Brain pericyte (primary cell): ENCODE measurements at regions not wholly inside any gene's neighbourhood (a gene's known extent, or its start where the extent isn't known, plus 50 kb on each side); places are given as distances from the start of the nearest gene placed in this dataset.
"Not testable (repeated sequence)": the region's sequence is repeated elsewhere in the genome, so short reads cannot be mapped to it uniquely, and the experiment has no call there.

Experiments used
- DNase-seq: peaks from one replicate; pipeline ENCODE4 v3.0.0-alpha.2; 2012; ENCODE audit warnings: low read depth, low spot score

DNA sequence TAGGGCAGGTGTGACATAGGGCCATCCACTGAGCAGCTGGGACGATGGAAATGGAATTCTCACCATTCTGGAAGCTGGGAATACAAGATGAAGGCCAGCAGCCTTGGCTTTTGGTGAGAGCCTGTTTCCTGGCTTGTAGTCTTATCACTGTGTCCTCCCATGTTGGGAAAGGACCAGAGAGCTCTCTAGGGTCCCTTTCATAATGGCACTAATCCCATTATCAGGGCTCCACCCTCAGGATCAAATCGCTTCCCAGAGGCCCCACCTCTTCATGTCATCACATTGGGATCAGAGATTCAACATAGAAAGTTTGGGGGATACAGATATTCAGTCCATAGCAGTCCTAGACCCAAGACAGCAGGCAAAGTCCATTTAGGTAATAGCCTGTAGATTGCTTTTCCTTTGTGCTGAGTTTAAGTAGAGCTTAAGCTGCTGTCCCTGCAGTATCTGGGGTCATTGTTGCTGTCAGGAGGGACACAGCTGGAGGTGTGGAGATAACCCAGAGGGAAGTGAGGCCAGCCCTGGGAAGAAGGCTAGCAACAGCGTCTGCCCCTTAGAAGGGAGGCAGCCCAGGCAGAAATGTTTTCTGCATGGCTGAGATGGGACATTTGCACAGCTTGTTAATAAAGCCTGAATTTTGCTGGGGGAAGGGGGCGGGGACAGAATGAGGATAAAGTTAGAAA, 136.5 kb upstream of the GPR12 start:
- DNase-seq: no peak

DNA sequence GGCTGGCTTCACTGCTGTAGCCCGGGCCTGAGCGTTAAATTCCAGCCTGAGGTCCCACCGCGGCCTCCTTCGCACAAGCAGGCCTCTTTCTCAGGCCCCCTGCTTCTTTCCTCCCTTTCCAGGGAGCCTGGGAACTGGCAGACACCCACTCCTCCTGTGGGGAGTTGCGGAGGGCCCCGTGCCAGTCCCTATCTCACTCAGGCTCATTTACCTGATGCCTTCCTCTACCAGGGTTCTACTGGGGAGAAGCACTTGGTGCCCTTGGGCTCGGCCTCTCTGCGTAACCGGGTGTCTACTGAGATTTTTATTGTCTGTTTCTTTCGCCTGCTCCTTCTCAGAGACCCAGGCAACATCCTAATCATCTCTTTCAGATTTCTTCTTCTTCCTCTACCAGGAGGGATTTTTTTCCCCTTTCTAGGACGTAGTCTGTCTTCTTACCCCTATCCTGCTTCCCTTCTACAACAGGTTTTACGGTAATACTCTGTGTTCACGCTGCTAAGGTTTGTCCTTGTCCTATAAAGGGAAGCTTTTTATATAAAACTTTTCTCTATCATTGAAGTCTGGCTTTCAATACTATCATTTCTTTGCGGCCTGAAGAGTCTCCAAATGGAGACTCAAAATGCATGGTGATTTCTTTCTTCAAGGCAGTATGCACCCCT, 135.4 kb upstream of the GPR12 start:
- no peak for DNase-seq

DNA sequence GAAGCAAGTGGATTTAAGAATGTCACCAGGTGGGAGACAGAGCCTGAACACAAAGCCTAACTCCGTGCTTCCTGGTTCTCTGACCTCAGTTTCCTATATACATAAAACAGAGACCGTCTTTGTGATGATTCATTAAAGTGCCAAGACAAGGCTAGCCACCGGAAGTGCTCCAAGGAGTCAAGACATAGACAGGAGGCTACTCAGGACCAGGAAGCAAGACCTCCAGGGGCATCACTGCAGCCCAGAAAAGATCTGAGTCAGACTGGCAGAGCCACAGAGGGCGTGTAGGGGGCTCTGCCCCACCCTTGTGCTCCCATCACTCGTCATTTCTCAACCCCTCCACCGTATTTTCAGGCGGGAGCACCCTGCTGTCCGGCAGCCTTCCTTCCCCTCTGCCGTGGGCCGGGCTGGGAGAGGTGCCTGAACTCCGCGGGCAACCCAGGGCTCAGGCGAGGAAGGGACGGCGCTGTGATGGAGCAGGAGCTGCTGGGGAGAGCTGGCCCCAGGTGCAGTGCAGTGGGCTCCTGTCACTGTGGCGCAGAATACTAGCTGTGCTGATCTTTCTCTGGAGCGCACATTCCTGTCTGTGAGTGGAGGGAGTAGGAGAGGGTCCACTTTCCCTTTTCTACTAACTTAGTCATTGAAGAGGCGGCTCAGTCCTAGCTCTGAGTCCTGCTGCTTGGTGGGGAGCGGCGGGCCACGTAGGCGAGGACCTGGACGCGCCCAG, 134.7 kb upstream of the GPR12 start:
- no peak for DNase-seq

DNA sequence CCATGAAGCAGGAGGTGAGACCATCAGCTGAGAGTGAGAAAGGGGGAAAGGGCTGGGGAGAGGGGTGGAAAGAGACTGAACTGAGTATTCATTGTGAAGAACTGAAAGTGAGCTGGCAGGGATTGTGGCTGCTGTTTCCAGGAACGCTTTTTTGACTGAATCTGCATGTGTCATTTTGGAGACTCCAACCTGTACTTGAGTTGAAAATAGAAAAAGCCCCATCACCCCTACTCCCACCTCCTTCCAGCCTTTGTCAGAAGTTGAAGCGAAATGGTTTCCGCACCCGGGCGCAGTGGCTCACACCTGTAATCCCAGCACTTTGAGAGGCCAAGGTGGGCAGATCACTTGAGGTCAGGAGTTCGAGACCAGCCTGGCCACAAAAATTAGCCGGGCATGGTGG, 128.0 kb upstream of the GPR12 start:
- DNase-seq: no peak

DNA sequence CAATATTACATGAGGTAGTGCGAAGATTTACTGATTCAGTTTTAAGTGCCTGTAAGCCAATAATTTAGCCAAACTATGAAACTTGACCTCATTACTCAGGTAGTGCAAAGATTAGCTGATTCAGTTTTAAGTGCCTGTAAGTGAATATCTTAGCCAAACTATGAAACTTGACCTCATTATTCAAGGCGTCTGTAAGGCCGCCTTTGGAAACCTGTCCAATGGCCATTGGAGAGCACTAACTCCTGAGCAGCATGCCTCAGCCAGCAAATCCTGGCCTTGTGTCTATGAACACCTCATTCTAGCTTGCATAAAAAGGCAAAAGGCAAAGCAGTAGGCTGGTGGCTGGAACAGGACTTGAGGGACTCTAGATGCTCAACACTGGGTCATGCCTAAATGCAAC, 127.0 kb upstream of the GPR12 start:
- no peak for DNase-seq

DNA sequence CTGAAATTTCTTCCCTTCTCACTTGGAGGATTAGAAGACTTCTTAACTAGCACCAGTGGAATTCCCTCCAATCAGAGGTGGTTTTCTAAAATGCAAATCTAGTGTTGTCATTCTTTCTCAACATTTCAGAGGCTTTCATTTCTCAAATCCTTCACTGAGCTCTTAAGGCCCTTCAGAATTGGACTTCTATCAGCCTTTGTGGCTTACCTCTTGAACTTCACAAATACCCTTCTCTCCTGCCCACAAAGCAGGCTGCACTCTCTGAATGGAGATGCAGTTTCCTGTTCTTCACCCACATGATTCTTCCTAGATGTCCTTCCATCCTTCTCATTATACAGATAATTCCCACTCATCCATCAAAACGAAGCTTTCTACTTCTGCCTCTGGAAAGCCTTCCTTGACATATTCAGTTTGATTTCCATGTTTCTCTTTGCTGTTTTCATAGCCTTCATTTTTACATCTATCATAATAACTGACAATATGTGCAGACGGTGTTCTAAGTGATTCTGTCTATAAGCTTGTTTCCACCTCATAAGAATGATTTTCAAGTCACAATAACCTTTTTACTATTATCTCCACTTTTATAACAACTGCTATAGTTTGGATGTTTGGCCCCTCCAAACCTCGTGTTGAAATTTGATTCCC, 123.1 kb upstream of the GPR12 start:
- DNase-seq: no peak

DNA sequence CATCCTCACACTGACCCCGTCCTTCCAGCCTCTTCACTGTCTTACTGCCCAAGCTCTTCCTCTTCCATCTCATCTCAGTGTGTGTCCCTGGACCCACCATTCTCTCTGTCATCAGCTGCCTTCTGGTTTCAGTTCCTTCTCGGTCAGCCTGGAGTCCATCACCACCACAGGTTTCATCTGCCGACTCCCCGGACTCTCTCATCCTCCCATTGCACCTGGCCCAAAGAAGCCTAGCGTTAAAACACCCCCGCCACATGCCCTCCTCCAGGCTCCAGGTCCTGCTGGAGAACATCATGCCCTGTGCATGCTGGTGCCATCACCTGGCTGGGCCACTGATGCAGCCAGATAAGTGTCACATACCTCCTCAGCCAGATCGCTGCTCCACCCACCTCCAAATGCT, 122.1 kb upstream of the GPR12 start:
- DNase-seq: no peak

DNA sequence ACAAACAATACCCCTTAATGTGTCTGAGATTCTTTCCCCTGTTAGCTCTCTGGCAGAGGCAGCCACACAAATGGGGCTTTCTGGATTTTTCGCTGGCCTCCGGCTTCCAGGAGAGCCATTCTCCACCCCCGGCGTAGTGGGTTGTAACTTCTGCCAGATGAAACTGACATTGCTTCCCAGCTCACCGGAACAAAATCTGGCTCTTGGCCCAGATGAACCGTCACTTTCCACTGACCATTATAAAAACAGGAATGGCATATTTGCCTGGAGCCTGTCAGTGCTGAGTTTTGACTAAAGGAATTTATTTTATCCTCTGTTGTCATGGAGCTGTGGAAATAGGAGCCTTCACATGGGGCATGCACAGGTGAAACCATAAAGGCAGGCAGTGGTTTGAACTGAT, 120.6 kb upstream of the GPR12 start:
- no peak for DNase-seq

DNA sequence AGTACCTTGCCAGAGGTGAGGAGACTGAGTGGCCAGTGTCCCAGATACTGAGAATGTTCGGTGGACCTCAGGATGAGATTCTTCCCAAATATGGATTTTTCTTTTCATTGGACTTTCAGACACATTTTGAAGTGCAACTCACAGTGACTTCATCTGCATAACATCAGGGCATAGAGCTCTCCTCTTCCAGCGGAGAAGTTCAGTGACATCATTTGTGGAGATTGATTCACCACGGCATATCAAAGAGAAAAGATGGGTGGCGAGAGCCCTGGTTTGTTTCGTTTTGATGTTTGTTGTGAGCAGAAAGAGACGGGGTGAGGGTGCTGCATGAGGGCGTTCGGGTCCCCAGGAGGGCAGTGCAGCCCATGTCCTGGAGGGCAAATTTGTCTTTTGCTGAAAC, 120.1 kb upstream of the GPR12 start:
- no peak for DNase-seq

DNA sequence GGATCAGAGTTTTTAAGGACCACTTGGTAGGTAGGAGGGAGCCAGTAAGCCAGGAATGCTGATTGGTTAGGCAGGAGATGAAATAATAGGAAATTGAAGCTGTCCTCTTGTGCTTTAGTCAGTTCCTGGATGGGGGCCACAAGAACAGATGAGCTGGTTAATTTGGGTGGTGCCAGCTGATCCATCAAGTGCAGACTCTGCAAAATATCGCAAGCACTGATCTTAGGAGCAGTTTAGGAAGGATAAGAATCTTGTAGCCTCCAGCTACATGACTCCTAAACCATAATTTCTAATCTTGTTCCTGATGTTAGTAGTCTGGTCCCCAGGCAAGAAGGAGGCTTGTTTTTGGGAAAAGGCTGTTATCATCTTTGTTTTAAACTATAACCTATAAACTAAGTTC, 117.9 kb upstream of the GPR12 start:
- DNase-seq: no peak

DNA sequence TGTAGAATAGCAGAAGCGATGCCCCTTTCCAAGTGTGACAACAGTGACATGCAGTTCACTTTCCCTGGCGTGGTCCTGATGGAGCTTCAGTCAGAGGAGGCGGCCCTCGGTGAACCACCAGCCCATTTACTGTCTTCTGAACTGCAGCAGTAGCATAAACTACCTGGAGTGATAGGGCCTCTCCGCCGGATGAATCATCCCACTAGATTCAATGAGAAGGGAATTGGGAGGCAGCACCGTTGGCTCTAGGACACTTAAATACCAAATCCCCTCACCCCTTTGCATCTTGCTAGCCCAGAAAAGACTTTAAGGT, 112.8 kb upstream of the GPR12 start:
- no peak for DNase-seq

DNA sequence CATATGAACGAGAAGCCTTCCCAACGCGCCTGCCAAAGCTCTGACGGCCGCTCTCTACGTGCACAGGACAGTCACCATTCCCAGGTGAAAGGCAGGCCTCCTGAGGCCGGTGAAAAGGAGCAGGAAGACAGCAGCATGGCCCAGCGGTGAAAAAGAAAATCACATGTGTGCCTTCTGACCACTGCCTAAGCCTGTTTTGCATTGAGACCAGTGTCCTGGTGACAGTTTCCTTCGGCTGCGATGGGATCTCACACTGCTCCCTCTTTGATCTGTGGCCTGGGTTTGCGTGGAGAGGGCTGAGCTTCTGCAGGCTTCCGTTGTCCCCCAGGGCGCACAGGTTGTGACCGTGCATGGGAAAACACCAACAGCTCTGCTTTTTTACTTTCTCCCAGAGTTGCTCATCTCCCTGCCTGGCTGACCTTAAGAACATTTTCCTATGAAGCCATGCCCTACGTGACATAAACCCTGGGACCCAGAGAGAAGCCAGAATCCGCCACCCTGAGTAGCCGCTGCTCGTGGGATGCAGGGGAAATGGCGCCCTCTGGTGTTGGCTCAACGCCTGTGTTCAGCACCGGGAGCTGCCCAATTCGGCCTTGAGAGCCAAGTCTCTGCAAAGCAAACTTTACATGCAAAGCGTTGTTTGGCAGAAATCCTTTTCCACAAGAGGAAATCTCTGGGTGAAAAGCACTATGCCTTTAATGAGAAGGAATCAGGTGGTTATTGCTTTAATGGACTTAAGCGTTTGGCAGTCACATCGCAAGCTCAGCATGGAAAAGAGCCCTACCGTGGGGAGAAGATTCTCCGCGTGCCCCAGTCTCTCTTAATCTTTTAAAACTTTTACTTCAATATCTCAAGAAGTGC, 112.2 kb upstream of the GPR12 start:
- DNase-seq: no peak

DNA sequence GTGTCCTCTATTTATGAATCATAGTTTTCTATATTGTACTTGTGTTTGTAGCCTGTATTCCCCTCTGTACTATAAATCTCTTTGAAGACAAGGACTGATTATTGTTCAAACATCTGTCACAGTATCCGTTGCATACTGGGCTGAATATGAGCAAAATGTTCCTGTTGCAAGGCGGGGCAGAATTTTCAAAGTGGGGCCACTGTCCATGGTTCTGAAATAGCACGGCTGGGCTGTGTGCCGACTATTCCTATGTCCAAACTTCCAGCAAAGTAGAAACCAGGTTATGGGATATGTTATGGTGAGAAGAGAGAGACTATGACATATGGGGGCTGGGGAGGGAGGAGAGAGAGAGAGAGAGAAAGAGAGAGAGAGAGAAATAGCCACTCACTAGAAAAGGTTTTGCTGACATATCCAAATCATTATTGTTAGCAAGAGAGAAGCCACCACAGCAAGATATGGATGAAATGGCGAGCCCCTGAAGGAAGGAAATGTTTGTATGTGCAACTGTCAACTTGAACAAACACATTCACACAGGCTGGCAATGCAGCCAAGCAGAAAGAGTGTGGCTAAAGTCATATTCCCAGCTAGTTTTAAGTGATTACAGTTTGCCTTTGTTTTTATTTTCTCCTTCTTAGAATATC, 107.0 kb upstream of the GPR12 start:
- no peak for DNase-seq

DNA sequence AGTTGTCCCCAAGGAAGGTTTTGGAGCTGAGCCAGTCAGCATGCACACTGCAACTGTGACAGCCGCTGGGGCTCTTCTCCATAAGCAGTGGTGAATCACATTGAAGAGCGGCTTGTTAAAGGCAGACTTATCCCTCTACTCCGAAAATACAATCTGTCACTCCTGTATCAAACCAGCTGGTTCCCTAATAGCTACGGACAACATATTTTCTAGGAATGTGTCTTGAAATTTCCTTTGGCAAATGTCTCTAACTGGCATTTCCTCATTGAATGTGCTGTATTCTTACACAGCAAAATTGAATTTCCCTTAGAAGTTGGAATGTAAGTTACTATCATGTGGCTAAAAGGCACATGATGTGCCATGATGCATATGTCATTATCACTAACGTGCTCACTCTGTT, 104.0 kb upstream of the GPR12 start:
- DNase-seq: no peak

DNA sequence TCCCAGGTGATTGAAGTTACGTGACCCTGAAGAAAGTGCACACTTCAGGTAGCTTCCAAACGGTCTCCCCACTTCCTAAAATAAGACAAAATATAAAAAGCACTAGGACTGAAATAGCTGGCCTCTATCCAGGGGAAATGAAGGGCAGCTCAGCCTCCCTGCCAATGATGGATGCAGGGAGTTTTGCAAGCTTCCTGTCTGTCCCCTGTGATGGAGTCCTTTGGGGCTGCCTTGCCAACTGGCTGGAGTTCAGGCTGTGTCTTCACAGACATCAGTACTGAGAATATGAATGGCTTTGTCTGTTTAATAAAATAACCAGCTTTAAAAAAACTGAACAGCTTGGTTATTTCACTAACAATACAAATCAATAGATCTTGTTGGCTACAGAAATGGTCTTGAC, 101.4 kb upstream of the GPR12 start:
- no peak for DNase-seq

DNA sequence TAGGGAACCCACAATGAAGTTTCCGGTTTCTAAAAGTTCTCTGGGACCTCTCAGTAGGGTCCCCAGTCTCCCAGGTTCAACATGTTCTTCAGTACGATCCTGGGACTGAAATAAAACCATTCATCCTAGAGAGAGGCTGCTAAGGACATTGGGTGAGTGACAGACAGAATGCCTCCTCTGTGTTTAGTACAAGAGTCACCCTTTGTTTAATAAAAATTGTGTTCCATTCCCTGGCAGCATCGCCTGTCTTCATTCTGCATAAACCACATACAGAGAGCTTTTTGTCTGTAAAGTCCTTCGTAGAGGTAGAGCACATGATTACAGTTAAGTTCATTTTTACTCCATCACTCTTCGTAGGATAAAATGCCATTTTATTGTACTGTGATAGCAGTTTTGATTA, 95.3 kb upstream of the GPR12 start:
- no peak for DNase-seq

DNA sequence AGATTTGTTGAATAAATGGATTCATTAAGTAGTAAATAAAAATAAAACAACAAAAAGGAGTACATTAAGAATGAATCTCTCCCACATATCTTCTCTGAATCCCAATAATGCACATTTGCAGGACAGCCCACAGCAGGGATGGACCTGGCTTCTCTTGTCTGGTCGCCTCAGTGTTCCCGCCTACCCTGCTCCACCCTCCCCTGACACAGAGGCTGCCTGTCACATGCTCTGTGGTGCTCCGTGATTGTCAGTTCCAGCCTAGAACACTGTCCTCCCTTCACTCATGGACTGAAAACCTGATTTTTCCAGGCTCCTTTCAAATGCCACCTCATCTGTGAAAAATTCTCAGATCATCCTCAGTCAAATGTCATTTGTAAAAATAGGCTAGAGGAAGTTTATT, 94.5 kb upstream of the GPR12 start:
- no peak for DNase-seq

DNA sequence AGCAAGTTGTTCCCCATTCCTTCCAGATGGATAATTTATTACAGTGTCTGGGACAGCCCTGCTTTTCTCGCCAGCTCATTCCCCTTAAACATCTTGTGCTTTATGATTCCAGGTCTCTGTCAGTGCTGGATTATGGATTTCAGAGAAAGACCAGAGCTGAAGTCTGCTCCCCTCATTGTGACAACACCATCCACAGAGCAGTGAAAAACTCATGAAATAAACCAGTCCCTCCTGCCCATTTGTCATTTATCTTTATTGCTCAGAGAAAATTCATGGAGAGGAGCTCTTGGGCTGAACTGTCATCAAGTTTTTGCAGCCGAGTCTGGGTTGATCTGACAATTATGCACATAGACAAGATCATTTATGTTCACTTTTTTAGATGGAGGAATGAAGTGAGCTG, 92.7 kb upstream of the GPR12 start:
- no peak for DNase-seq

DNA sequence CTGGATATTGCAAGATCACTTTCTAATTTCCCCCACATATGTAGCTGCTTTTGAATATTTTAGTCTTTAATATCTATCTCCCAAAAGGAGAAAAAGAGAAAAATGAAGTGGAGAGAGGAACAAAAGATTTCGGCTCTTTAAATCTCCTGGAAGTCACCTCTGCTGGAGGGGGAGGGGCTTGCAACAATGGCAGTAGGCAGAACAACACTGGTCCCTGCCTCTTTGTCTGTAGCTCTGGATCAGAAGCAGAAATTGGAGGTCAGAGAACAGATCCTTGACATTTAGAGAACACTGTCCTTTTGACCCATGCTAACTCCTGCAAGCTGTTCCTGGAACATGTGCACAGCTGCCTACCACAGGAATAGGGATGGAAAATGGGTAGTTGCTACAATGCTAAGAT, 86.7 kb upstream of the GPR12 start:
- DNase-seq: no peak

DNA sequence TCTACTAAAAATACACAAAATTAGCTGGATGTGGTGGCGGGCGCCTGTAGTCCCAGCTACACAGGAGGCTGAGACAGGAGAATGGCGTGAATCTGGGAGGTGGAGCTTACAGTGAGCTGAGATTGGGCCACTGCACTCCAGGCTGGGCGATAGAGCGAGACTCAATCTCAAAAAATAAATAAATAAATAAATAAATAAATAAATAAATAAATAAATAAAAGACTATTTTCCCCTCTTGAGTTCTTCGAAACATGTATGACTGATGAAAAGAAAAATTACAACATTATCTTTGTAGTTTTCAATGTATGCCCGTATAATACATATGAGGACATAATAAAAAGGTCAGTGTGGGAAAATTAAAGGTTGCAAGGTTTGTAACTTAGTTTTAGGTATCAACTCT, 84.5 kb upstream of the GPR12 start:
- not testable (repeated sequence) for DNase-seq

DNA sequence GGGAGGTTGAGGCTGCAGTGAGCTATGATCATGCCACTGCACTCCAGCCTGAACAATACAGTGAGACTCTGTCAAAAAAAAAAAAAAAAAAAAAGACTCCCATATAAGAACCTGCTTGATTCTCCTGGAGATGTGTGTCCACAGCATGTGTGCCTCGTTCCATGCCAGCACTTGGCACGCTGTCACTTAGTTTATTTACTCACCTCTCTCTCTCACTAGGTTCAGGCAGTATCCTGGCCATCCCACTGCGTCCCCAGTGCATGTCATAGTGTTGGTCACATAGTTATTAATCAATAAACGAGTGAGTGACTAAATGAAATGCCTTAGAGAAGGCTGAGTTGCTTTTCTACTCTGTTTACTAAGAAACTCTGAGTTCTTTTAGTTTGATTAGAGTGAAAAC, 79.1 kb upstream of the GPR12 start:
- DNase-seq: no peak
